Spleen (tissue), 7 donors: ENCODE measurements at regions not wholly inside any gene's neighbourhood (a gene's known extent, or its start where the extent isn't known, plus 50 kb on each side); places are given as distances from the start of the nearest gene placed in this dataset.

Experiments
- CTCF ChIP-seq, 11 experiments: fragments of 200-600 bp in 7 of 11; fragments of 450-650 bp in 4 of 11; sonication (generic) in 4 of 11; IDR thresholded peaks in 8 of 11; conservative IDR thresholded peaks in 3 of 11; 1 replicate in 7 of 11; 2 replicates in 4 of 11; pipeline versions ENCODE4 v1.4.0 to v1.8.0; 2016 to 2021; ENCODE audit warnings: antibody characterized with exemption in 11 of 11, inconsistent platforms in 4 of 11, mild to moderate bottlenecking in 1 of 11
- POLR2AphosphoS5 ChIP-seq, 3 donors: sonication (generic); formaldehyde crosslinking; IDR thresholded peaks; one replicate each; pipeline ENCODE4 v1.5.1; 2017; ENCODE audit warnings: antibody characterized with exemption in 3 of 3
- donor health status: DM: no; HTN: no; CAD: no; lungs with moderate emphysema.
- donor health status: DM: no; HTN: no; CAD: no.
- donor health status: DM: no; HTN: no; CAD: no.

GRCh38 chr7:18445483-18445882 lies 50.1 kb upstream of the HDAC9 start:
- TF ChIP-seq CTCF (IDR thresholded peaks at IDR 0.05 in 8 of 11, conservative IDR thresholded peaks at IDR 0.05 in 3 of 11), result no peak
- no peak for TF ChIP-seq POLR2AphosphoS5 (IDR thresholded peaks at IDR 0.05)
